ENCODE measurements at regions not wholly inside any gene's neighbourhood (a gene's known extent, or its start where the extent isn't known, plus 50 kb on each side); places are given as distances from the start of the nearest gene placed in this dataset.

DNA sequence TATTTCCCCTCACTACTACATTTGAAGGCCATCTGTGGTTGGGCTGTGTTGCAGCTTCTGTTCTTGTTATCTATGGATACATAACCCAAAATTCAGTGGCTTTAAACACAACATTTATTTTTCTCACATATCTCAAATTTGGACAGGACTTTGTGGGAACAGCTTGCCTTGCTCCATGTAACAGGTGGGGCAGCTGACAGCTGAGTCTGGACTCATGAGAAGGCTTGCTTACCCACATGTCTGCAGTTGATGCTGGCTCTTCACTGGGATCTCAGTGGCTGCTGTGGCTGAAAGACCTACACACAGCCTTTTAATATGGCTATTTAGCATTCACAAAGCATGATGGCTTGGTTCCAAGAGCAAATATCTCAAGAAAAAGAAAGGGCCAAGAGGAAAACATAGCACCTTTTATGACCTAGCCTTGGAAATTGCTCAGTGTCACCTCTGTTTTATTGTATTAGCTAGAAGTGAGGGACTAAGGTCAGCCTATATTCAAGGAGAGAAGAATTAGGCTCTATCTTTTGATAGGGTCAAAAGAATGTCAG lies 296.8 kb upstream of the ZNF521 start:
- TF ChIP-seq, protein P1, sequence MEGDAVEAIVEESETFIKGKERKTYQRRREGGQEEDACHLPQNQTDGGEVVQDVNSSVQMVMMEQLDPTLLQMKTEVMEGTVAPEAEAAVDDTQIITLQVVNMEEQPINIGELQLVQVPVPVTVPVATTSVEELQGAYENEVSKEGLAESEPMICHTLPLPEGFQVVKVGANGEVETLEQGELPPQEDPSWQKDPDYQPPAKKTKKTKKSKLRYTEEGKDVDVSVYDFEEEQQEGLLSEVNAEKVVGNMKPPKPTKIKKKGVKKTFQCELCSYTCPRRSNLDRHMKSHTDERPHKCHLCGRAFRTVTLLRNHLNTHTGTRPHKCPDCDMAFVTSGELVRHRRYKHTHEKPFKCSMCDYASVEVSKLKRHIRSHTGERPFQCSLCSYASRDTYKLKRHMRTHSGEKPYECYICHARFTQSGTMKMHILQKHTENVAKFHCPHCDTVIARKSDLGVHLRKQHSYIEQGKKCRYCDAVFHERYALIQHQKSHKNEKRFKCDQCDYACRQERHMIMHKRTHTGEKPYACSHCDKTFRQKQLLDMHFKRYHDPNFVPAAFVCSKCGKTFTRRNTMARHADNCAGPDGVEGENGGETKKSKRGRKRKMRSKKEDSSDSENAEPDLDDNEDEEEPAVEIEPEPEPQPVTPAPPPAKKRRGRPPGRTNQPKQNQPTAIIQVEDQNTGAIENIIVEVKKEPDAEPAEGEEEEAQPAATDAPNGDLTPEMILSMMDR (IDR thresholded peaks at IDR 0.05), result no peak

DNA sequence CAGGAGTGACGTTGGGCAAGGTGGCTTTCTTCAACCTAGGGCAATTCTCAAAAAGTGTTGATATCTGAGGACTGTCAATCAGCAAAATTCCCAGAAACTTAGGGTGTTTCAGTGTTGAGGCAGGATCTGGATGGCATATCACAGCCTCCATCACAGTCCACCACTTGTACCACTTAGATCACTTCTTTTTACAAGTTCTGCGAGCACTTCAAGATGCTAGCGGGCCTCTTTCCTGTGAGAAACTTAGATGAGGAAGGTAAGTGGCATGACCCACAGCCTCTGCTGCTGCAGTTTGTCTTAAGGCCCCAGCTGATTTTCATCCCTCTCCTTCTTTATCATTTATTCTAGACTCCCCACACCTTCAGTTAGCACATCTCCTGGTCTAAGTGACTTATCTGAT lies 295.4 kb upstream of the ZNF521 start:
- TF ChIP-seq, protein P1 (IDR thresholded peaks at IDR 0.05), result no peak

DNA sequence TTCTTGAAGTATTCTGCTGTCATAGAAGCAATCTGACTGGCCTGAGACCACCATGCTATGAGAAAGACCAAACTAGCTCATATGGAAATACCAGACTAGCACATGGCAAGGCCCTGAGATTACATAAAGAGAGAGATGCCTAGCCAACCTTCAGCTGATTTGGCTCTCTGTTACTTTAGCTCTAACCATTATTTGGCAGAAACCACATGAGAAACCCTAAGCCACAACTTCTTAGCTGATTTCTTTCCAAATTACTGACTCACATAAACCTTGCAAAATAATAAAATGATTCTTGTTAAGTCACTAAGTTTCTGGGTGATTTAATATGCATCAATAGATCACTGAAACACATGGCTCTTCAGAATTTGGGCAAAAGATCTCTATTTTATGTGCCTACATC lies 295.0 kb upstream of the ZNF521 start:
- TF ChIP-seq, protein P1 (IDR thresholded peaks at IDR 0.05), result no peak

DNA sequence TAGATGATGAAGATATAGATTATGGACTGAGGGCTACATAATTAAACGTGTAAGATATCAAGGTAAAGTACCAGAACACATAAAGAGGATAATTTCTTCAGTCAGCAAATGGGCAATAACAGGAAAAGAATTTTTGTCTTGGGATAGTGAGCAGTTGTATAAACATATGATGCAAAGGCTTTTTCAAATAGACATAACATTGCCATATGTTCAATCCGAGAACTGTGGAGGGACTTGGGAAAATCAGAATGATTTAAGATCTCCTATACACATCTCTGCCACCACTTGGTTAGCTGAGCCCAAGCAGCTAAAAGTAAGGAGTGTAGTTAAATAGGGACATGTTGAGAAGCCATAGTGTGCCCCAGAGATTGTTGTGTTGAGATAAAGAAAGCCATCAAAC lies 287.6 kb upstream of the ZNF521 start:
- TF ChIP-seq, protein P1 (IDR thresholded peaks at IDR 0.05), result no peak

DNA sequence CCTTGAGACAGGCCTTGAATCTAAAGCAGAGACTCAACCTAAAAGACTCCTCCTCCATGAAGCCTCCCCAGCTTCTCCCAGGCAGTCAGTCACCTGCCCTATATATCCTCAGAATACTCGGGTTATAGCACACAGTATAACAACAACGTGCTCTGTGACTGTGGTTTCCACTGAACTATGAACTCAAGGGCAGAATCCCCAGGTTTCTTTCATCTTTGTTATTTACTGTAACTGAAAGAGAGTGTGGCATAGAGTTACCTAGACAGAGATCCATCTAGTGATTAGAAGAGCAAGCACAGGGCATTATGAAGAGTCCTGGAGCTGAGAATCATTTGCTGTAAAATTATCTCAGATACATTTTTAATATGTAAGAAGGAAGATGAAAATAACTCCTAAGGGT lies 281.6 kb upstream of the ZNF521 start:
- TF ChIP-seq, protein P1 (IDR thresholded peaks at IDR 0.05), result no peak

DNA sequence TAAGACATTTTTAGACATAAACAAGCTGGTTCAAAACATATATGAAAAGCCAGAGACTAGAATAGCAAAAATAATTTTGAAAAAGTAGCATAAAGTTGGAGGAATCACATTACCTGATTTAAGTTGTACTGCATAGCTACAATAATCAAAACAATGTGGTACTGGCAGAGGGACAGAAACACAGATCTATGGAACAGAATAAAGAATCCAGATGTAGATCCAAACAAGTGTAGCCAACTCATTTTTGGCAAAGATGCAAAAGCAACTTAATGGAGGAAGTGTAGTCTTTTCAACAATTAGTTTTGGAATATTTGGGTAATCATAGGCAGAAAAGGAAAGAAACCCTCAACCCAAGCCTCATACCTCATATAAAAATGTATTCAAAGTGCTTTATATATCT lies 278.7 kb upstream of the ZNF521 start:
- TF ChIP-seq, protein P1 (IDR thresholded peaks at IDR 0.05), result no peak

DNA sequence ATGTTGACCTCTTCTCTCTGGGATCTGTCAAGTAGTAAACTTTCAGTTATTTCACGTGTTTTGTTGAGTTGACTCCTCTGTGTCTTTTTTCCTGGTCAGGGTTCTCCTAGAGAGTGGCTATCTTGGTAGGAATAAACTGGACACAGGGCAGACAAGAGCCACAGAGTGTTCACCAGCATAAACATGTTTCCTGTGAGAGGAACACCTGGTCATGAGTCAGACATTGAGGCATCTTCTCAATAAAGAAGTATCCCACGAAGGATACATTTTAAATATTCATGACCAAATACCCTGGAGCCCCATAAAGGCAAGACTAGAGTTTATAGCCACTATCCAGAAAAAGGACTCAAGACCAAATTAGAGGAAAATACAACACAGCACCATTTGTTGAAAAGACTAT lies 269.7 kb upstream of the ZNF521 start:
- TF ChIP-seq, protein P1 (IDR thresholded peaks at IDR 0.05), result no peak

DNA sequence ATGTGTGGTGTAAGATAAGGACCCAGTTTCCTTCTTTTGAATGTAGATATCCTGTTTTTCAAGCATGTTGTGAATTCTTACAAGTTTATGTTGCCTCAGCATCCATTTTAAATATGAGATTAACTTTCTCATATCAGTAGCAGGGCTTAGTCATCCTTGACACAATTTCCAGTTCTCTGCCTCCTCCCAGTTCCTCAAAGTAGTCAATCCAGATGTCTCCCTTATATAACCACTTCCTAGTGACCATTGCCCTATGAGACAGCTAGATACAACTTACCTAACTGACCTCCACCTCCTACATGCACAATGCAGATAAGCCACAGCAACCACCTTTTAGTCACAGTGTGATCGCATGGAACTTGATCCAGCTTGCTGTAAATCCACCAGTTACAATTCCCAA lies 269.2 kb upstream of the ZNF521 start:
- TF ChIP-seq, protein P1 (IDR thresholded peaks at IDR 0.05), result no peak
